ENCODE measurements at regions not wholly inside any gene's neighbourhood (a gene's known extent, or its start where the extent isn't known, plus 50 kb on each side); places are given as distances from the start of the nearest gene placed in this dataset.

DNA sequence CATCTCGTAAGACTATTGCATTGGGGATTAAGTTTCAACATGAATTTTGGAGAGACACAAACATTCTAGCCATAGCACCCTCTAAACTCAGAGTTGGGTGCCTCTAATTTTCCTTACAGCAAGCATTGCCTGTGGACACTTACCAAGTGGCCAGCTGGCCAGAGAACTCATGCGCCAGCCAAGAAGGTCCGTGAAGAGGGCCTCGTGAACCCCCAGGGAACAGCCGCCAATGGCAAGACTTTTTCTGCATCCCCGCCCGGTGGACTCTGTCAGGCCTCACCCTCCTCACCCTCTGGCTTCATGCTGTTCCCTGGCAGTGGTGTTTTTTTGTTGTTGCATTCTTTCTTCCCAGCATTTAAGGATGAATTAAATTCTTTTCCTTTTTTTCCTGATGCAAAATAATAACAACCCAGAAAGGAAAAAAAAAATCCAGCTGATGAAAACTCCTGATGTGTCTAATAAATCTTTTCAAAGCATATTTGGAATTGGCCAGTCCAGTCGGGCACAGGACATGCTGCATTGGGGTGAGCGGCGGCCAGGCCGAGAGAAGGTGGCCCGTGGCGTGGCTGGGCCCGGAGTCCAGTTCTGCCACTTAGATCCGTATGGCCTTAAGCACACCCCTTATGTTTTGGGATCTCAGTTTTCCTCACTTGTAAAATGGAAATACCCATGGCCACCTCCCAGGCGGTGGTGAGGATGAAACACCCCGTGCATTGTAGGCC is 191.9 kb upstream of the DIO3 start:
- Histone ChIP-seq H3K4me2 (replicated peaks; ENCODE audit: extremely low read depth, low read length, poor library complexity, severe bottlenecking) (no peak overlapping the region), H3K79me2 (ENCODE audit: insufficient read depth, low read length) (no peaks in the 10 kb centered on the region), H3K9me3 (replicated peaks in 1 of 2; ENCODE audit: control insufficient read depth in 1 of 2, insufficient read depth in 1 of 2, low read length in 2 of 2) (no peaks in the 10 kb centered on the region), H3K9ac (ENCODE audit: insufficient read depth, low read length, poor library complexity, severe bottlenecking) (no peak overlapping the region), H3K27ac (ENCODE audit: low read depth in 1 of 2, low read length in 2 of 2) (no peak overlapping the region), H3K27me3 (ENCODE audit: control insufficient read depth in 2 of 2, insufficient read depth in 2 of 2, low read length in 2 of 2) (no peaks in the 10 kb centered on the region), H3K4me3 (replicated peaks in 1 of 3; ENCODE audit: low read depth in 2 of 3, low read length in 3 of 3) (no peak overlapping the region), H2AFZ (ENCODE audit: insufficient read depth, low read depth, low read length, poor library complexity, severe bottlenecking) (no peak overlapping the region), H3K36me3 (replicated peaks in 1 of 2; ENCODE audit: control insufficient read depth in 1 of 2, insufficient read depth in 2 of 2, low read length in 2 of 2) (no peaks in the 10 kb centered on the region), H4K20me1 (ENCODE audit: insufficient read depth, low read length) (no peaks in the 10 kb centered on the region), H3K4me1 (ENCODE audit: control insufficient read depth in 1 of 2, insufficient read depth in 2 of 2, low read length in 2 of 2) (no peaks in the 10 kb centered on the region)
- TF ChIP-seq, protein P1, sequence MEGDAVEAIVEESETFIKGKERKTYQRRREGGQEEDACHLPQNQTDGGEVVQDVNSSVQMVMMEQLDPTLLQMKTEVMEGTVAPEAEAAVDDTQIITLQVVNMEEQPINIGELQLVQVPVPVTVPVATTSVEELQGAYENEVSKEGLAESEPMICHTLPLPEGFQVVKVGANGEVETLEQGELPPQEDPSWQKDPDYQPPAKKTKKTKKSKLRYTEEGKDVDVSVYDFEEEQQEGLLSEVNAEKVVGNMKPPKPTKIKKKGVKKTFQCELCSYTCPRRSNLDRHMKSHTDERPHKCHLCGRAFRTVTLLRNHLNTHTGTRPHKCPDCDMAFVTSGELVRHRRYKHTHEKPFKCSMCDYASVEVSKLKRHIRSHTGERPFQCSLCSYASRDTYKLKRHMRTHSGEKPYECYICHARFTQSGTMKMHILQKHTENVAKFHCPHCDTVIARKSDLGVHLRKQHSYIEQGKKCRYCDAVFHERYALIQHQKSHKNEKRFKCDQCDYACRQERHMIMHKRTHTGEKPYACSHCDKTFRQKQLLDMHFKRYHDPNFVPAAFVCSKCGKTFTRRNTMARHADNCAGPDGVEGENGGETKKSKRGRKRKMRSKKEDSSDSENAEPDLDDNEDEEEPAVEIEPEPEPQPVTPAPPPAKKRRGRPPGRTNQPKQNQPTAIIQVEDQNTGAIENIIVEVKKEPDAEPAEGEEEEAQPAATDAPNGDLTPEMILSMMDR (IDR thresholded peaks at IDR 0.05) = no peak
- WGBS (ENCODE audit: insufficient coverage) = 98% methylated on average over 7 of the region's 17 CpGs
- H3K4me3 Mint-ChIP-seq = no peak overlapping the region
- no peak overlapping the region for H3K27ac Mint-ChIP-seq
- intact Hi-C loops (cut with micrococcal nuclease) = no loop called here
- DNase-seq = no peak
- no peaks in the 10 kb centered on the region for H3K4me1 Mint-ChIP-seq
- H3K27me3 Mint-ChIP-seq (ENCODE audit: low read depth in 3 of 3) = peaks cover 3 to 21% (median 7%) of the 10 kb centered on the region in 3 donors
- H3K36me3 Mint-ChIP-seq = no peaks in the 10 kb centered on the region
- H3K9me3 Mint-ChIP-seq = peaks cover 0 to 2% (median 0%) of the 10 kb centered on the region in 7 donors

DNA sequence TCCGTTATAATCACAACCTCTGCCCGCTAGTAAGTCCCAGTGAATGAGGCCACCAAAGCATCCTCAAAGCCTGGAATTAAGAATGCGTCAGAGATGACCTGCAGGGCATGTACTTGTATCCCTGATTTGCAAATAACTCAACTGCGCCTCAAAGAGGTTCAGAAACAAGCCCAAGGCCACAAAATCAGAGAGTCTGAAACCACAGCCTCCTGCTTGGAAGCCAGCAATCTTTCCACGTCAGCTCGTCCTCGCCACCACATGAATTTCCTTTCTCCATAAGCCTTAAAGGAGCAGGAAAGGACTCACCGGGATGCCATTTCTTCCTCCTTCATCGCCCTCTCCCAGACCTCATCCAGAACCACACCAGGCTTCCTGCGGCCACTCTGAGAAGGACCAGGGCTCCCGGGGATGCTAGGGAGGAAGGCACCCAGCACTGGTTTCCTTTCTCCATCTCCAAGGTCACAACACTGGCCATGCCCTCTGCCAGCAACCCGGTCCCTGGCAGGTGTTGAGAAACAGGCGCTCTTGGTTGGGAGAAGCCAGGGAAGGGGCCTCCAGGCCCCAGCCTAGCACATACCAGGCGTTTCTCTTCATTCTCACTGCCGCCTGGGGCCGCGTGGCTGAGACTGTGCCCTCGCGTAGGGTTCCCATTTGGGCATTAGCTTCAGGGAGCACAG is 191.2 kb upstream of the DIO3 start:
- no peaks in the 10 kb centered on the region for H3K36me3 ChIP-seq (replicated peaks in 1 of 2; ENCODE audit: control insufficient read depth in 1 of 2, insufficient read depth in 2 of 2, low read length in 2 of 2)
- H3K4me2 ChIP-seq (replicated peaks; ENCODE audit: extremely low read depth, low read length, poor library complexity, severe bottlenecking) = no peak overlapping the region
- no peaks in the 10 kb centered on the region for H4K20me1 ChIP-seq (ENCODE audit: insufficient read depth, low read length)
- no peak for DNase-seq
- Mint-ChIP-seq H3K27me3 (ENCODE audit: low read depth in 3 of 3) (peaks cover 2 to 20% (median 8%) of the 10 kb centered on the region in 3 donors), H3K36me3 (no peaks in the 10 kb centered on the region), H3K27ac (peak overlapping the region in 1 of 7 donors; percentile 14), H3K9me3 (peaks cover 0 to 2% (median 0%) of the 10 kb centered on the region in 7 donors), H3K4me3 (no peak overlapping the region), H3K4me1 (no peaks in the 10 kb centered on the region)
- intact Hi-C loops (cut with micrococcal nuclease) = no loop called here
- TF ChIP-seq, protein P1 (IDR thresholded peaks at IDR 0.05) = no peak
- no peak overlapping the region for H3K27ac ChIP-seq (ENCODE audit: low read depth in 1 of 2, low read length in 2 of 2)
- no peaks in the 10 kb centered on the region for H3K4me1 ChIP-seq (ENCODE audit: control insufficient read depth in 1 of 2, insufficient read depth in 2 of 2, low read length in 2 of 2)
- H3K27me3 ChIP-seq (ENCODE audit: control insufficient read depth in 2 of 2, insufficient read depth in 2 of 2, low read length in 2 of 2) = no peaks in the 10 kb centered on the region
- no peaks in the 10 kb centered on the region for H3K9me3 ChIP-seq (replicated peaks in 1 of 2; ENCODE audit: control insufficient read depth in 1 of 2, insufficient read depth in 1 of 2, low read length in 2 of 2)
- H3K9ac ChIP-seq (ENCODE audit: insufficient read depth, low read length, poor library complexity, severe bottlenecking) = no peak overlapping the region
- WGBS (ENCODE audit: insufficient coverage) = 92% methylated on average over 16 of the region's 19 CpGs
- no peak overlapping the region for H2AFZ ChIP-seq (ENCODE audit: insufficient read depth, low read depth, low read length, poor library complexity, severe bottlenecking)
- H3K4me3 ChIP-seq (replicated peaks in 1 of 3; ENCODE audit: low read depth in 2 of 3, low read length in 3 of 3) = no peak overlapping the region
- no peaks in the 10 kb centered on the region for H3K79me2 ChIP-seq (ENCODE audit: insufficient read depth, low read length)

Measured in CD14-positive monocyte (primary cell).